Activated CD4-positive, alpha-beta memory T cell treated with anti-CD3 and anti-CD28 coated beads for 36 hours (primary cell): ENCODE measurements at regions not wholly inside any gene's neighbourhood (a gene's known extent, or its start where the extent isn't known, plus 50 kb on each side); places are given as distances from the start of the nearest gene placed in this dataset.

Source experiments
- CTCF ChIA-PET: fragments of 350-600 bp; sonication (Branson Sonifier 250); formaldehyde crosslinking; loops from one replicate; lab custom pipeline; 2021; ENCODE audit warnings: antibody characterized with exemption, inconsistent platforms; lab: Charles Lee
- POLR2A ChIA-PET: fragments of 350-600 bp; sonication (Branson Sonifier 250); formaldehyde crosslinking; loops from one replicate; lab custom pipeline; 2021; ENCODE audit warnings: antibody characterized with exemption; lab: Charles Lee
- DNase-seq: peaks from one replicate; pipeline ENCODE4 v3.0.0-alpha.2; 2020
- H3K27ac Mint-ChIP-seq: one replicate; pipeline ENCODE4 v1.8.0; 2021; ENCODE audit warnings: mixed read lengths
- H3K27me3 Mint-ChIP-seq: one replicate; pipeline ENCODE4 v1.8.0; 2021; ENCODE audit warnings: mixed read lengths
- H3K36me3 Mint-ChIP-seq: one replicate; pipeline ENCODE4 v1.8.0; 2021; ENCODE audit warnings: mixed read lengths
- H3K4me1 Mint-ChIP-seq: one replicate; pipeline ENCODE4 v1.8.0; 2021; ENCODE audit warnings: low read depth, mixed read lengths
- H3K4me3 Mint-ChIP-seq: one replicate; pipeline ENCODE4 v1.8.0; 2021; ENCODE audit warnings: mild to moderate bottlenecking, mixed read lengths
- H3K9me3 Mint-ChIP-seq: one replicate; pipeline ENCODE4 v1.8.0; 2021; ENCODE audit warnings: mixed read lengths
- intact Hi-C: fragments of 100-400 bp; cut with micrococcal nuclease; formaldehyde crosslinking; loops from one replicate; pipeline ENCODE4 v1.15.1; 2023

GRCh38 chr11:116478669-116479668 is 293.8 kb downstream of the BUD13 start:
- intact Hi-C loops, result no loop called here
- CTCF ChIA-PET, result no interaction called here
- no peak for DNase-seq
- Mint-ChIP-seq H3K4me3 (no peak overlapping the region), H3K9me3 (no peaks in the 10 kb centered on the region), H3K4me1 (no peaks in the 10 kb centered on the region), H3K27me3 (peaks cover 1% of the 10 kb centered on the region), H3K36me3 (no peaks in the 10 kb centered on the region), H3K27ac (no peak overlapping the region)
- POLR2A ChIA-PET, result no interaction called here

DNA sequence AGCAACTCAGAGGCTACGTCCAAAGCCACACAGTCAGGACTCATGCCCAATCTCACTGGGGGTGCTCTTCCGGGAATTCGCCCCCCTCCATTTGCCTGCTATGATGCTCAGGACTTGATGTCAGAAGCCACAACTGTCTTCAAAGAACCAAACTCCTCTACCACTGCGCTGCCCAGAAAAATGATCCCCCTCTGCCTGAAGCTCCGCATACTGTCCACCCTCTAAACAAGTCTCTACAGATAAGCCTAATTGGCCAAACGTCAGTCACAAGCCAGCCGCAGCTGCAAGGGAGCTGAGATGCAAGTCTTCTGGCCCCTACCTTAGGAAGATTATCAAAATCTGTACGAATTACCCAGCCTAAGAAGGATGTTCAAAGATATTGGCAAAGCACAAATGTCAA is 294.6 kb downstream of the BUD13 start:
- H3K27me3 Mint-ChIP-seq, result peaks cover 1% of the 10 kb centered on the region
- H3K4me3 Mint-ChIP-seq, result no peak overlapping the region
- no peaks in the 10 kb centered on the region for H3K4me1 Mint-ChIP-seq
- H3K9me3 Mint-ChIP-seq, result no peaks in the 10 kb centered on the region
- CTCF ChIA-PET, result no interaction called here
- no peaks in the 10 kb centered on the region for H3K36me3 Mint-ChIP-seq
- POLR2A ChIA-PET, result no interaction called here
- no peak for DNase-seq
- intact Hi-C loops, result no loop called here
- no peak overlapping the region for H3K27ac Mint-ChIP-seq

DNA sequence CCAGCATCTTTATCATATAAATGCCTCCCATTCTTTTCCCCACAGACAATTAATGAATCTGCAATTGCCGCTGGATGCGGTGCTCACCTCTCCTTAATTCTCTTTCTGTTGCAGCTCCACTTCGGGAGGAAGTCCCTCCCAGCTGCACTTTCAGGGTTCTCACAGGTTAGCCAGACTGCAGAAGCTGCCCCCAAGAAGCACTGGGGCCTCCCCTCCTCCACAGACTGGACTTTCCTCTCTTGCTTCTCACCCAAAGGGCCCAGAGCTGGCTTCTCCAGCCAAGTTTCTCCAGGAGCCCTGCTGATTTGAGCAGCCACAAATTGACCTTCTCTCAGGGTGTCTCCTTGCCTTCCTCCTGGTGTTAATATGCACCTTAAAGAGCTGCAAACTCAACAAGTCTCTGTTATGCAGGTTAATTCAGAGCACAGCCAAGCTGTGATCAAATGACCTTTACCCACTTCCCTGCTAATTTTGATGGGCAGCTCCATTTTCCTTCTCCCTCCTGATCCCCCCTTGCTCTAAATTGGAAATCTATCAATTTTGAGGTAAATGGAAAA is 298.9 kb downstream of the BUD13 start:
- H3K4me3 Mint-ChIP-seq, result no peak overlapping the region
- H3K4me1 Mint-ChIP-seq, result no peaks in the 10 kb centered on the region
- no peak overlapping the region for H3K27ac Mint-ChIP-seq
- ChIA-PET CTCF (interaction anchor here (1.2 kb wide), 1 partner anchor 40 kb away, joined by 3 read pairs; no protein-coding TSS in a partner anchor), POLR2A (no interaction called here)
- H3K27me3 Mint-ChIP-seq, result peaks cover 6% of the 10 kb centered on the region
- intact Hi-C loops, result no loop called here
- no peaks in the 10 kb centered on the region for H3K9me3 Mint-ChIP-seq
- DNase-seq, result no peak
- H3K36me3 Mint-ChIP-seq, result no peaks in the 10 kb centered on the region

DNA sequence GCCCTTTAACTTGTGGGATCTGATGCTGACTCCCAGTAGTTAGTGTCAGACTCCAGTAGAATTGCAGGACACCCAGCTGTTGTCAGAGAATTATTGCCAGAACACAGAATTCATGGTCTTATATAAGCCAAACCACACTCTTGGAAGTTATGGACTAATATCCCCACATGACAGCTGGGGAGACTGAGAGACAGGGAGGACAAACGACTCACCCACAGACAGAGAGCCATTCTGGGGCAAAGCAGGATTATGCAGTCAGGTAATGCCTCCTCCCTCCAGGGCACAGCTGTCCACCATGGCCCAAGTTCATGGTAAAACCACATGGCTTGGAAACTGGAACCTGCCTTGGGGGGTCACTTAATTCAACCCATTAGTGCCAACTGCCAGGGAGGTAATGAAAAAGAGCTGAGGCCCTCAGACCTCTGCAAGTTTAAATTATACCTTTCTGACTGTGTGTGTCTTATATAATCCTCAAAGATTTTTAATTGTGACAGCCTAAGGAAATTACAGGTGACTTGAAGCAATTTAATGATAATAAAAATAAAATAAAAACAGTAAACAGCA is 299.5 kb downstream of the BUD13 start:
- no peaks in the 10 kb centered on the region for H3K36me3 Mint-ChIP-seq
- ChIA-PET POLR2A (no interaction called here), CTCF (interaction anchor here (1.2 kb wide), 1 partner anchor 40 kb away, joined by 3 read pairs; no protein-coding TSS in a partner anchor)

DNA sequence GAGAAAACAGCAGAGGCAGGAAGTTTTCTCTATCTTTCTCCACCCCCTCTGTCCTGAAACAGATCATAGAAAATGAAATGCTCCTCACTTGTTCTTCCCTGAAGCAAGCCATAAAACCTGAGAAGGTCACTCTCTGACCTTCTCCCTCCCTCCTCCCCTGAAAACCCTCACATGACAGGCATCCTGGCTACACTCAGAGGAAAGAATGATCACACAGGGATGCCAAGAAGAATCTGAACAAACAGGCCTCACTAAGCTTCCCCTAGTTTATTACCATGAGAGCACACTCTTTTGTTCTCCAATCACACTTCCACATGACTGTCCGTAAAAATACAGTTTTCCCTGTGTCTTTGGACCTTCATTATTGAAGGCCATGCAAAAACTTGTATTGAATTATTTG is 300.1 kb downstream of the BUD13 start:
- peaks cover 6% of the 10 kb centered on the region for H3K27me3 Mint-ChIP-seq
- no peak overlapping the region for H3K4me3 Mint-ChIP-seq
- H3K36me3 Mint-ChIP-seq, result no peaks in the 10 kb centered on the region
- ChIA-PET POLR2A (no interaction called here), CTCF (no interaction called here)
- no peak overlapping the region for H3K27ac Mint-ChIP-seq
- no peaks in the 10 kb centered on the region for H3K4me1 Mint-ChIP-seq
- intact Hi-C loops, result no loop called here
- no peaks in the 10 kb centered on the region for H3K9me3 Mint-ChIP-seq
- DNase-seq, result no peak

More for the DNA sequence above, 299.5 kb downstream of the BUD13 start:
- peaks cover 6% of the 10 kb centered on the region for H3K27me3 Mint-ChIP-seq
- intact Hi-C loops, result no loop called here
- H3K4me3 Mint-ChIP-seq, result no peak overlapping the region
- no peak for DNase-seq
- H3K27ac Mint-ChIP-seq, result no peak overlapping the region
- H3K9me3 Mint-ChIP-seq, result no peaks in the 10 kb centered on the region
- no peaks in the 10 kb centered on the region for H3K4me1 Mint-ChIP-seq

- H3K27me3 Mint-ChIP-seq, result peaks cover 6% of the 10 kb centered on the region
- DNase-seq, result no peak
- intact Hi-C loops, result no loop called here
- H3K27ac Mint-ChIP-seq, result no peak overlapping the region
- H3K4me1 Mint-ChIP-seq, result no peaks in the 10 kb centered on the region
- no peaks in the 10 kb centered on the region for H3K36me3 Mint-ChIP-seq
- ChIA-PET CTCF (no interaction called here), POLR2A (no interaction called here)
- H3K4me3 Mint-ChIP-seq, result no peak overlapping the region
- H3K9me3 Mint-ChIP-seq, result no peaks in the 10 kb centered on the region
Observed at GRCh38 chr11:116471608-116472256, 301.1 kb downstream of the BUD13 start.

GRCh38 chr11:116468699-116469098 is 304.1 kb downstream of the BUD13 start:
- Mint-ChIP-seq H3K36me3 (no peaks in the 10 kb centered on the region), H3K4me1 (no peaks in the 10 kb centered on the region), H3K9me3 (no peaks in the 10 kb centered on the region), H3K4me3 (no peak overlapping the region), H3K27ac (no peak overlapping the region), H3K27me3 (peaks cover 7% of the 10 kb centered on the region)
- intact Hi-C loops, result no loop called here
- ChIA-PET POLR2A (no interaction called here), CTCF (interaction anchor here (1.3 kb wide), 1 partner anchor 30 kb away, joined by 3 read pairs; no protein-coding TSS in a partner anchor)
- no peak for DNase-seq

DNA sequence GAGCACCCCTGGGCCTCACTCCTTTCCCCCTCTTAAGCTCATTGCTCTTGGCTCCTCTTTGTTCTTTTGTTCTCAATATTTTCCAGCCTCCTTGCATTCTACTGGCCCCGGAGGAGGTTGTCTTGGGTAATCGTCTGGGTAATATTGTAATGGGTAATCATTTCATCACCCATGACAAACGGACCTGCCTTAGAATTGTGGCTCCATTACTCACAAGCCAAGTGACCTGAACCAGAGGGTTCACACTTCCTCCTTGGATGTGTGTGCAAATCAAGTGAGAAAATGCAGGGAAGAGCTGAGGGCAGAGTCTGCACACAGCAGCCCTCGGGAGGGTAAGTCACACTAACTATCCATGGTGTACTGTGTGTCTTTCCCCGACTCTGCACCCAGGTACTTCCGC is 305.0 kb downstream of the BUD13 start:
- intact Hi-C loops, result no loop called here
- no peaks in the 10 kb centered on the region for H3K36me3 Mint-ChIP-seq
- no peak for DNase-seq
- no peak overlapping the region for H3K4me3 Mint-ChIP-seq
- H3K9me3 Mint-ChIP-seq, result no peaks in the 10 kb centered on the region
- no peaks in the 10 kb centered on the region for H3K4me1 Mint-ChIP-seq
- peaks cover 7% of the 10 kb centered on the region for H3K27me3 Mint-ChIP-seq
- ChIA-PET CTCF (interaction anchor here (0.9 to 1.3 kb wide), 2 partner anchors 31 to 174 kb away, joined by 3 read pairs; no protein-coding TSS in a partner anchor), POLR2A (no interaction called here)
- H3K27ac Mint-ChIP-seq, result no peak overlapping the region

- Mint-ChIP-seq H3K27me3 (peaks cover 7% of the 10 kb centered on the region), H3K4me3 (no peak overlapping the region), H3K4me1 (no peaks in the 10 kb centered on the region), H3K36me3 (no peaks in the 10 kb centered on the region), H3K27ac (no peak overlapping the region), H3K9me3 (no peaks in the 10 kb centered on the region)
- intact Hi-C loops, result no loop called here
- CTCF ChIA-PET, result interaction anchor here (0.9 kb wide), 1 partner anchor 175 kb away, joined by 3 read pairs; no protein-coding TSS in a partner anchor
- POLR2A ChIA-PET, result no interaction called here
- DNase-seq, result no peak
Observed at GRCh38 chr11:116466801-116467200, 306.0 kb downstream of the BUD13 start.

DNA sequence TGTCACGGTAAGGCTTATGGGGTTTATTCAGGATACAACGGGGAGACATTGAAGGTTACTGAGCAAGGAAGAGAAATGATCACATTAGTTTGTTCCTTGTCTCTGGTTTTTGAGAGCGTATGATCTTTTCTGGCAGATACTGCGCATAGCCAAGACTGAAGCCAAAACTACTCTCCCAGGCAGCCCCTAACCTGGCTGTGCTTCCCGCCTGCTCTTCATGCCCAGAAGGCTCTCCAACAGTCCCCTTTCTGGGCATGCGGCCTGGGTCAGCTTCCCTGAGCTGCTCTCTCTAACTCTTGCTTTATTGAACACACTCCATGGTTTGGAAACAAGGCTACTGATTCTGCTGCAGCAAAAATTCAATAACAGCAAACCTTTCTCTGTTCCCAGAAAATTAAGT is 306.6 kb downstream of the BUD13 start:
- DNase-seq, result no peak
- CTCF ChIA-PET, result no interaction called here
- Mint-ChIP-seq H3K27ac (no peak overlapping the region), H3K4me1 (no peaks in the 10 kb centered on the region), H3K27me3 (peaks cover 10% of the 10 kb centered on the region), H3K9me3 (no peaks in the 10 kb centered on the region), H3K4me3 (no peak overlapping the region), H3K36me3 (no peaks in the 10 kb centered on the region)
- POLR2A ChIA-PET, result no interaction called here
- intact Hi-C loops, result no loop called here

GRCh38 chr11:116465056-116465455 is 307.7 kb downstream of the BUD13 start:
- DNase-seq, result no peak
- Mint-ChIP-seq H3K36me3 (no peaks in the 10 kb centered on the region), H3K9me3 (no peaks in the 10 kb centered on the region), H3K27ac (no peak overlapping the region), H3K27me3 (peaks cover 10% of the 10 kb centered on the region), H3K4me3 (no peak overlapping the region), H3K4me1 (no peaks in the 10 kb centered on the region)
- intact Hi-C loops, result no loop called here
- CTCF ChIA-PET, result no interaction called here
- POLR2A ChIA-PET, result no interaction called here

GRCh38 chr11:116461789-116462188 is 311.0 kb downstream of the BUD13 start:
- peaks cover 4% of the 10 kb centered on the region for H3K27me3 Mint-ChIP-seq
- intact Hi-C loops, result no loop called here
- no peak for DNase-seq
- H3K9me3 Mint-ChIP-seq, result no peaks in the 10 kb centered on the region
- ChIA-PET CTCF (no interaction called here), POLR2A (no interaction called here)
- H3K4me1 Mint-ChIP-seq, result no peaks in the 10 kb centered on the region
- H3K36me3 Mint-ChIP-seq, result no peaks in the 10 kb centered on the region
- H3K4me3 Mint-ChIP-seq, result no peak overlapping the region
- H3K27ac Mint-ChIP-seq, result no peak overlapping the region
